ENCODE measurements at regions not wholly inside any gene's neighbourhood (a gene's known extent, or its start where the extent isn't known, plus 50 kb on each side); places are given as distances from the start of the nearest gene placed in this dataset.

DNA sequence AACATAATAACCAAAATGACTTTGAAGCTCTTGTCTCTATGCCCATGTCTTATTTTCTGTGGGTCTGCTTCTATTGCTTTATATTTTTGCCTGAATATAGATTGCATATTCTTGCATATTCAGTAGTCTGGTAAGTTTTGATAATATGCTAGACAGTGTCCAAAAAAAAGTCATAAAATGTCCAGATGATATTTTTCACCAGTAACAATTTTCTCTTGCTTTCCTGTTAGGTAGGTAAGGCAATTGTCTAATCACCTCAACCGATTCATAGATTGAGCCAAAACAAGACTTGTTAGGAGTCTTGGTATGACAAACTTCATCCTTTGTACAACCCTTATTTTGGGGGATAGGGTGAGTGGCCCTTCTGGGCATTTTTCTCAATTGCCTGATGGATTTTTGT lies 277.0 kb upstream of the NRP1 start:
- WGBS (ENCODE audit: insufficient coverage, low coverage, low lambda C conversion rate, missing lambda C conversion rate), result 79% methylated on average over 1 of the region's 1 CpG
- Histone ChIP-seq H3K27me3 (no peaks in the 10 kb centered on the region), H3K4me1 (no peaks in the 10 kb centered on the region), H3K36me3 (no peaks in the 10 kb centered on the region), H3K27ac (no peak overlapping the region), H3K4me3 (no peak overlapping the region), H3K9me3 (no peaks in the 10 kb centered on the region)
- TF ChIP-seq, protein P1, sequence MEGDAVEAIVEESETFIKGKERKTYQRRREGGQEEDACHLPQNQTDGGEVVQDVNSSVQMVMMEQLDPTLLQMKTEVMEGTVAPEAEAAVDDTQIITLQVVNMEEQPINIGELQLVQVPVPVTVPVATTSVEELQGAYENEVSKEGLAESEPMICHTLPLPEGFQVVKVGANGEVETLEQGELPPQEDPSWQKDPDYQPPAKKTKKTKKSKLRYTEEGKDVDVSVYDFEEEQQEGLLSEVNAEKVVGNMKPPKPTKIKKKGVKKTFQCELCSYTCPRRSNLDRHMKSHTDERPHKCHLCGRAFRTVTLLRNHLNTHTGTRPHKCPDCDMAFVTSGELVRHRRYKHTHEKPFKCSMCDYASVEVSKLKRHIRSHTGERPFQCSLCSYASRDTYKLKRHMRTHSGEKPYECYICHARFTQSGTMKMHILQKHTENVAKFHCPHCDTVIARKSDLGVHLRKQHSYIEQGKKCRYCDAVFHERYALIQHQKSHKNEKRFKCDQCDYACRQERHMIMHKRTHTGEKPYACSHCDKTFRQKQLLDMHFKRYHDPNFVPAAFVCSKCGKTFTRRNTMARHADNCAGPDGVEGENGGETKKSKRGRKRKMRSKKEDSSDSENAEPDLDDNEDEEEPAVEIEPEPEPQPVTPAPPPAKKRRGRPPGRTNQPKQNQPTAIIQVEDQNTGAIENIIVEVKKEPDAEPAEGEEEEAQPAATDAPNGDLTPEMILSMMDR (IDR thresholded peaks at IDR 0.05), result no peak
- no peak for TF ChIP-seq POLR2A (IDR thresholded peaks at IDR 0.05)
- ATAC-seq, result no peak
- intact Hi-C loops (cut with DNase I), result no loop called here
- DNase-seq, result no peak

DNA sequence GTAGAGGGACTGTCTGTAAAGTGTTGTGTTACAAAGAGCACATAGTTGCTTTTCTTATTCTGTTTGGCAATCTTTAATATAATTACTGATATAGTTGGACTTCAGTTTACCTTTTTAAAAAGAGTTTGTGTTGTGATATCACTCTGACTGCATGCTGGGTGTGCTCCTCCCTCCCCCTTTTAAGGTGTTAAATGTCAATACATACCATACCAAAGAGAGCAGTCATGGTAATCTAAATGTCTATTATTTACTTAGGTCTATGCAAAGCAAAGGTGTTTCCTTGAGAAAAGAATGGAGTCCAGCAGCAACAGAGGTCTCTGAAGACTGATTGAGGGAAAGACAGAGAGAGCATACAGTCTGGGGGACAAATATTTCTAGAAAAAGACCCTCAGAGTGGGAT lies 275.1 kb upstream of the NRP1 start:
- DNase-seq, result no peak
- Histone ChIP-seq H3K4me1 (no peaks in the 10 kb centered on the region), H3K36me3 (no peaks in the 10 kb centered on the region), H3K9me3 (no peaks in the 10 kb centered on the region), H3K27ac (no peak overlapping the region), H3K4me3 (no peak overlapping the region), H3K27me3 (no peaks in the 10 kb centered on the region)
- intact Hi-C loops (cut with DNase I), result no loop called here
- ATAC-seq, result no peak
- TF ChIP-seq, protein P1 (IDR thresholded peaks at IDR 0.05), result no peak
- TF ChIP-seq POLR2A (IDR thresholded peaks at IDR 0.05), result no peak

DNA sequence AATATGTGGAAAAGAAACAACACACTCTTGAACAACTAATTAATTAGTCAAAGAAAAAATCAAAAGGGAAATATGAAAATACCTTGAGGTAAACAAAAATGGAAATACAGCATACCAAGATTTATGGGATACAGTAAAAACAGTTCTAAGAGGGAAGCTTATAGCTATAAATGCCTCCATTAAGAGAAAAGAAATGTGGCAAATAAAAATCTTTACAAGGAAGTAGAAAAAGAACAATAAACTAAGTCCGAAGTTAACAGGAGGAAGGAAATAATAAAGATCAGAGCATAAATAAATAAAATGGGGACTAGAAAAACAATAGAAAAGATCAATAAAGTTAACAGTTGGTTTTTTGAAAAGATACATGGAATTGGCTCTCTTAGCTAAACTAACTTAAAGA lies 267.8 kb upstream of the NRP1 start:
- H3K27ac ChIP-seq, result no peak overlapping the region
- no peak overlapping the region for H3K4me3 ChIP-seq
- WGBS (ENCODE audit: insufficient coverage, low coverage, low lambda C conversion rate, missing lambda C conversion rate), result 25% methylated on average over 1 of the region's 1 CpG
- no peaks in the 10 kb centered on the region for H3K9me3 ChIP-seq
- no peaks in the 10 kb centered on the region for H3K36me3 ChIP-seq
- ATAC-seq (no peak), DNase-seq (no peak)
- H3K4me1 ChIP-seq, result no peaks in the 10 kb centered on the region
- TF ChIP-seq, protein P1 (IDR thresholded peaks at IDR 0.05), result no peak
- no peak for TF ChIP-seq POLR2A (IDR thresholded peaks at IDR 0.05)
- intact Hi-C loops (cut with DNase I), result no loop called here
- no peaks in the 10 kb centered on the region for H3K27me3 ChIP-seq

DNA sequence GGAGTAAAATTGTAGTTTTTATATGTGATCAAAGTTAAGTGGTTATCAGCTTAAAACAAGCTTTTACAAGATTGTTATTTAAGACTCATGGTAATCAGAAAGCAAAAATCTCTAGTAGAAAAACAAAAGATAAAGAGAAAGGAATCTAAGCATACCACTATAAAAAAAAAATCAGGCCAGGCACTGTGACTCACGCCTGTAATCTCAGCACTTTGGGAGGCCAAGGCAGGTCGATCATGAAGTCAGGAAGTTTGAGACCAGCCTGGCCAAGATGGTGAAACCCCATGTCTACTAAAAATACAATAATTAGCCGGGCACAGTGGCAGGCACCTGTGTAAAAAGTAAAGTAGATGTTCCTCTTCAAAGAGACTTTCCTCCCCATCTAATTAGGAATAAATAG lies 265.9 kb upstream of the NRP1 start:
- ATAC-seq (no peak), DNase-seq (no peak)
- intact Hi-C loops (cut with DNase I), result no loop called here
- no peak overlapping the region for H3K27ac ChIP-seq
- H3K4me1 ChIP-seq, result no peaks in the 10 kb centered on the region
- H3K4me3 ChIP-seq, result no peak overlapping the region
- no peaks in the 10 kb centered on the region for H3K36me3 ChIP-seq
- no peaks in the 10 kb centered on the region for H3K9me3 ChIP-seq
- TF ChIP-seq POLR2A (IDR thresholded peaks at IDR 0.05), result no peak
- TF ChIP-seq, protein P1 (IDR thresholded peaks at IDR 0.05), result no peak
- WGBS (ENCODE audit: insufficient coverage, low coverage, low lambda C conversion rate, missing lambda C conversion rate), result 67% methylated on average over 2 of the region's 3 CpGs
- H3K27me3 ChIP-seq, result no peaks in the 10 kb centered on the region

DNA sequence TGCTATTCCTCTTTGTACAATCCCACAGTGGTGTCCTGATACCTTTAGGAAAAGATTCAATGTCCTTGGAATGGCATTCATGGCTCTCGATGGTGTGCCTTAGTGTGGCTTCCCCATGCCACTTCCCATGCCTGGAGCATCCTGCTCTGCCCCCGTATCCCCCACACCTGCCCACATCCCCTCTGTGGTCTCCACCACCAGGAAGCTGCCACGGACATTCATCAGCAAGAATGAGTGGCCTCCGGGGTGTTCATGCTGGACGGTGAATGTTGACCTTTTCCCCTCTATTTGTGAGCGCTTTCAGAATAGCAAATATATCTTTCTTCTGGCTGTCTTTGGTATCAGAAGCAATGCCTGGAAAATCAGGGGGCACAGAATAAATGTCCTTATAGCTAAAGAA lies 262.0 kb upstream of the NRP1 start:
- WGBS (ENCODE audit: insufficient coverage, low coverage, low lambda C conversion rate, missing lambda C conversion rate), result 36% methylated on average over 4 of the region's 6 CpGs

More for the DNA sequence above, 262.0 kb upstream of the NRP1 start:
- DNase-seq, result no peak
- Histone ChIP-seq H3K4me3 (no peak overlapping the region), H3K9me3 (no peaks in the 10 kb centered on the region), H3K27me3 (no peaks in the 10 kb centered on the region), H3K27ac (no peak overlapping the region), H3K36me3 (no peaks in the 10 kb centered on the region), H3K4me1 (no peaks in the 10 kb centered on the region)
- no peak for ATAC-seq
- intact Hi-C loops (cut with DNase I), result loop anchor here in 1 of 2 donors (5.0 kb wide), 1 partner anchor 331 kb away; no protein-coding TSS in a partner anchor
- TF ChIP-seq, protein P1 (IDR thresholded peaks at IDR 0.05), result no peak
- no peak for TF ChIP-seq POLR2A (IDR thresholded peaks at IDR 0.05)

Measured in right lobe of liver (tissue), 6 donors.